Prostate gland (tissue), 2 donors: ENCODE measurements at regions not wholly inside any gene's neighbourhood (a gene's known extent, or its start where the extent isn't known, plus 50 kb on each side); places are given as distances from the start of the nearest gene placed in this dataset.

Experiments
- DNase-seq: peaks from one replicate; pipeline ENCODE4 v3.0.0-alpha.2; 2019; ENCODE audit warnings: low spot score
- H3K27ac ChIP-seq, 2 donors: fragments of 200-600 bp; sonication (generic); 2 replicates each; pipeline ENCODE4 v1.5.1; 2017 to 2019
- H3K27me3 ChIP-seq: fragments of 200-600 bp; sonication (generic); replicated peaks from 2 replicates; pipeline ENCODE4 v1.5.1; 2019; ENCODE audit not compliant: insufficient read depth
- H3K36me3 ChIP-seq, 2 donors: fragments of 200-600 bp; sonication (generic); 1 replicate in 1 of 2; 2 replicates in 1 of 2; pipeline versions ENCODE4 v1.5.1 to v1.8.1; 2017 to 2019
- H3K4me1 ChIP-seq: fragments of 200-600 bp; sonication (generic); replicated peaks from 2 replicates; pipeline ENCODE4 v1.5.1; 2019
- H3K4me3 ChIP-seq, 2 donors: fragments of 200-600 bp; sonication (generic); 2 replicates each; pipeline ENCODE4 v1.5.1; 2017 to 2019
- H3K9me3 ChIP-seq: fragments of 200-600 bp; sonication (generic); 2 replicates; pipeline ENCODE4 v1.5.1; 2017
- CTCF ChIP-seq, 4 experiments: fragments of 200-600 bp in 2 of 4; fragments of 450-650 bp in 2 of 4; sonication (generic) in 2 of 4; IDR thresholded peaks; 1 replicate in 3 of 4; 2 replicates in 1 of 4; pipeline ENCODE4 v1.5.1; 2016 to 2019; ENCODE audit warnings: antibody characterized with exemption in 4 of 4, mild to moderate bottlenecking in 2 of 4, moderate library complexity in 2 of 4
- POLR2A ChIP-seq: fragments of 450-650 bp; IDR thresholded peaks from one replicate; pipeline ENCODE4 v1.6.1; 2016; ENCODE audit warnings: antibody characterized with exemption, mild to moderate bottlenecking
- POLR2AphosphoS5 ChIP-seq: sonication (generic); formaldehyde crosslinking; IDR thresholded peaks from one replicate; pipeline ENCODE4 v1.6.1; 2017; ENCODE audit warnings: antibody characterized with exemption
- WGBS: methylation state at CpG from one replicate; pipeline ENCODE4 v1.1.5; 2018; 5-methylcytosine and 5-hydroxymethylcytosine counted together
- intact Hi-C: fragments of 100-400 bp; cut with DNase I; formaldehyde crosslinking; loops from one replicate; pipeline ENCODE4 v1.14.2; 2022

GRCh38 chr10:4467481-4467880 lies 358.5 kb upstream of the AKR1E2 start:
- no peak for DNase-seq
- intact Hi-C loops = no loop called here
- WGBS = 71% methylated on average over 1 of the region's 1 CpG
- no peak for TF ChIP-seq POLR2A
- TF ChIP-seq CTCF (IDR thresholded peaks at IDR 0.05) = no peak
- no peaks in the 10 kb centered on the region for H3K9me3 ChIP-seq
- H3K4me3 ChIP-seq = no peak overlapping the region
- no peaks in the 10 kb centered on the region for H3K36me3 ChIP-seq
- no peaks in the 10 kb centered on the region for H3K27me3 ChIP-seq
- H3K27ac ChIP-seq = no peak overlapping the region
- no peaks in the 10 kb centered on the region for H3K4me1 ChIP-seq

GRCh38 chr10:4460267-4460666 lies 365.7 kb upstream of the AKR1E2 start:
- Histone ChIP-seq H3K36me3 (no peaks in the 10 kb centered on the region), H3K9me3 (no peaks in the 10 kb centered on the region), H3K27me3 (no peaks in the 10 kb centered on the region), H3K27ac (no peak overlapping the region), H3K4me3 (no peak overlapping the region), H3K4me1 (no peaks in the 10 kb centered on the region)
- no peak for DNase-seq
- intact Hi-C loops = no loop called here
- TF ChIP-seq POLR2A (no peak), CTCF (IDR thresholded peaks at IDR 0.05) (no peak), POLR2AphosphoS5 (no peak)

- no peaks in the 10 kb centered on the region for H3K27me3 ChIP-seq
- no peak for TF ChIP-seq CTCF (IDR thresholded peaks at IDR 0.05)
- no peak for TF ChIP-seq POLR2A
- no peak for TF ChIP-seq POLR2AphosphoS5
- H3K36me3 ChIP-seq = no peaks in the 10 kb centered on the region
- WGBS = 84% methylated on average over 5 of the region's 5 CpGs
- no peaks in the 10 kb centered on the region for H3K4me1 ChIP-seq
- no peak for DNase-seq
- no peak overlapping the region for H3K27ac ChIP-seq
- no peaks in the 10 kb centered on the region for H3K9me3 ChIP-seq
- no peak overlapping the region for H3K4me3 ChIP-seq
- intact Hi-C loops = no loop called here
Measured at GRCh38 chr10:4459531-4459930, 366.5 kb upstream of the AKR1E2 start.

- no peaks in the 10 kb centered on the region for H3K36me3 ChIP-seq
- no peak overlapping the region for H3K27ac ChIP-seq
- no peaks in the 10 kb centered on the region for H3K9me3 ChIP-seq
- no peaks in the 10 kb centered on the region for H3K27me3 ChIP-seq
- H3K4me3 ChIP-seq = no peak overlapping the region
- H3K4me1 ChIP-seq = no peaks in the 10 kb centered on the region
- TF ChIP-seq POLR2A = no peak
- TF ChIP-seq POLR2AphosphoS5 = no peak
- no peak for TF ChIP-seq CTCF (IDR thresholded peaks at IDR 0.05)
- intact Hi-C loops = no loop called here
- DNase-seq = no peak
- WGBS = 92% methylated on average over 14 of the region's 14 CpGs
Measured at GRCh38 chr10:4457597-4457996, 368.4 kb upstream of the AKR1E2 start.

GRCh38 chr10:4456776-4457175 lies 369.2 kb upstream of the AKR1E2 start:
- H3K9me3 ChIP-seq = no peaks in the 10 kb centered on the region
- H3K4me3 ChIP-seq = no peak overlapping the region
- 20% methylated on average over 1 of the region's 1 CpG for WGBS
- H3K27ac ChIP-seq = no peak overlapping the region
- DNase-seq = no peak
- H3K27me3 ChIP-seq = no peaks in the 10 kb centered on the region
- no peak for TF ChIP-seq POLR2A
- no peak for TF ChIP-seq CTCF (IDR thresholded peaks at IDR 0.05)
- no peak for TF ChIP-seq POLR2AphosphoS5
- no peaks in the 10 kb centered on the region for H3K36me3 ChIP-seq
- no peaks in the 10 kb centered on the region for H3K4me1 ChIP-seq
- intact Hi-C loops = no loop called here
